NCI-H345 (cell line): ENCODE measurements at regions not wholly inside any gene's neighbourhood (a gene's known extent, or its start where the extent isn't known, plus 50 kb on each side); places are given as distances from the start of the nearest gene placed in this dataset.
A peak's percentile ranks its signal among the peaks of the same experiment; 100 is the strongest.

Experiments
- DNase-seq: peaks from one replicate; lab custom pipeline; 2025; lab: John Stamatoyannopoulos, UW

- DNase-seq: no peak
Measured at GRCh38 chr5:92923885-92924284, 657.1 kb downstream of the NR2F1-AS1 start.

- DNase-seq: no peak
Measured at GRCh38 chr5:92922231-92922967, 658.6 kb downstream of the NR2F1-AS1 start.

GRCh38 chr5:92917044-92917443 is 664.0 kb downstream of the NR2F1-AS1 start:
- DNase-seq: no peak

- no peak for DNase-seq
Measured at GRCh38 chr5:92916036-92916435, 665.0 kb downstream of the NR2F1-AS1 start.

GRCh38 chr5:92912283-92912682 is 668.7 kb downstream of the NR2F1-AS1 start:
- DNase-seq: peak; percentile 29

GRCh38 chr5:92911851-92912250 is 669.2 kb downstream of the NR2F1-AS1 start:
- DNase-seq: no peak

GRCh38 chr5:92911293-92911692 is 669.7 kb downstream of the NR2F1-AS1 start:
- DNase-seq: no peak

GRCh38 chr5:92909602-92909962 is 671.4 kb downstream of the NR2F1-AS1 start:
- DNase-seq: peak; percentile 15

- DNase-seq: no peak
Measured at GRCh38 chr5:92908952-92909601, 671.9 kb downstream of the NR2F1-AS1 start.

GRCh38 chr5:92907938-92908606 is 672.9 kb downstream of the NR2F1-AS1 start:
- no peak for DNase-seq

- DNase-seq: no peak
Measured at GRCh38 chr5:92906798-92907376, 674.1 kb downstream of the NR2F1-AS1 start.

GRCh38 chr5:92904021-92904420 is 677.0 kb downstream of the NR2F1-AS1 start:
- no peak for DNase-seq

- DNase-seq: no peak
Measured at GRCh38 chr5:92899611-92900010, 681.4 kb downstream of the NR2F1-AS1 start.

GRCh38 chr5:92896722-92897121 is 684.3 kb downstream of the NR2F1-AS1 start:
- no peak for DNase-seq

GRCh38 chr5:92890841-92891244 is 690.2 kb downstream of the NR2F1-AS1 start:
- DNase-seq: no peak

GRCh38 chr5:92889140-92889539 is 691.9 kb downstream of the NR2F1-AS1 start:
- DNase-seq: no peak

GRCh38 chr5:92887254-92887653 is 693.8 kb downstream of the NR2F1-AS1 start:
- DNase-seq: no peak

- no peak for DNase-seq
Measured at GRCh38 chr5:92886751-92887150, 694.3 kb downstream of the NR2F1-AS1 start.

- DNase-seq: no peak
Measured at GRCh38 chr5:92885950-92886349, 695.1 kb downstream of the NR2F1-AS1 start.

- DNase-seq: no peak
Measured at GRCh38 chr5:92884469-92884868, 696.5 kb downstream of the NR2F1-AS1 start.

- DNase-seq: no peak
Measured at GRCh38 chr5:92879806-92880543, 701.0 kb downstream of the NR2F1-AS1 start.

GRCh38 chr5:92874790-92875189 is 706.2 kb downstream of the NR2F1-AS1 start:
- no peak for DNase-seq
